NOMO-1 (cell line): ENCODE measurements at regions not wholly inside any gene's neighbourhood (a gene's known extent, or its start where the extent isn't known, plus 50 kb on each side); places are given as distances from the start of the nearest gene placed in this dataset.

Experiments
- DNase-seq, 2 experiments: peaks; one replicate each; lab custom pipeline; 2025; ENCODE audit not compliant: unreplicated experiment in 2 of 2; lab: John Stamatoyannopoulos, UW

DNA sequence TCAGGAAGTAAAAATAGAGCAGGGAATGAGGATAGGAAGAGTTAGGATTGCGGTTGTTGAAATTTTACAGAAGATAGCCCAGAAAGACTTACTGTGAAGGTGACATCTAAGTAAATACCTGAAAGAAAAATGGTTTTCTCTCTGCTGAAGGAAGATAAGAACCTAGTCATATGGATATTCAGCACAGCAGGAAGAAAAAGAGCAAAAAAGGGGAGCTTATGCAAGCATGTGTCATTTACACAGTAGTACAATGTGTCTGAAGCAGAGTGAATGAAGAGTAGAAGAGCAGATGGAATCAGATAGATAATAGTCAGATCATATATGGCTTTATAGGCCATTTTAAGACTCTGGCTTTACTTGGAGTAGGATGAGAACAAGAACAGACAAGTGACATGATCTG, 126.9 kb upstream of the TENT5D start:
- DNase-seq = no peak

DNA sequence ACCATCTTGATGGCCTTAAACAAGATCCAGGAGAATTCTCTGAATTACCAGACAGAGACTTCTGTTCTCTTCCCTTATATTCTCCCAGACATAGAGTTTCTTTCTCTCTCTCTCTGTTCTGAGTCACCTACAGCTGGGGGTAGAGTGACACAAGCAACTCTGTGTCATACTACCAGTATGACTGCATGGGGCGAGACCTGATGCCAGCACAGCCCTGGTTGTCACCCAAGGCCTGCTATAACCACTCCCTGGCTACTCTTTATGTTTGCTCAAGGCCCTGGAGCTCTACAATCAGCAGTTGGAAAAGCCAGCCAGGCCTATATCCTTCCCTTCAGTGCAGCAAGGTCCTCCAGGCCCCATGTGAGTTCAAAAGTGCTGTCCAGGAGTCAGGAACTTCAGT, 114.2 kb upstream of the TENT5D start:
- no peak for DNase-seq

DNA sequence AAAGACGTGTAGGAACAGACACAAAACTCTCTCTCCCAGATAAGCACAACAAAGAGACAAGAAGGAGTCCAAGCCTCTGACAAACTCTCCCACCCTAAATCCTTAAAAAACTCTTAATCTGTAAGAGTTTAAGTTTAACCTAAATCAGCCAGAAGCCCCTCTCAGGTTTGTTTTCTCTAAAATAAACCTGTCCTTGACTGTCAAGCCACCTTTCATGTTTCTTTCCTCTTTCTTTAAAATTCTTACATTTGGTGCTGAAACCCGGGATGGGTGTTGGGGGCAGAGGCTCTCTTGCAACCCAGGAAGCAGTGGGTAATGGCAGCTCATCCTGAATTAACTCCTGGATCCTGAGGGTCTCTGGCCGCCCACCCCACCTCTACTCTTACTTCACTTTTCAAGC, 107.8 kb upstream of the TENT5D start:
- DNase-seq = no peak

DNA sequence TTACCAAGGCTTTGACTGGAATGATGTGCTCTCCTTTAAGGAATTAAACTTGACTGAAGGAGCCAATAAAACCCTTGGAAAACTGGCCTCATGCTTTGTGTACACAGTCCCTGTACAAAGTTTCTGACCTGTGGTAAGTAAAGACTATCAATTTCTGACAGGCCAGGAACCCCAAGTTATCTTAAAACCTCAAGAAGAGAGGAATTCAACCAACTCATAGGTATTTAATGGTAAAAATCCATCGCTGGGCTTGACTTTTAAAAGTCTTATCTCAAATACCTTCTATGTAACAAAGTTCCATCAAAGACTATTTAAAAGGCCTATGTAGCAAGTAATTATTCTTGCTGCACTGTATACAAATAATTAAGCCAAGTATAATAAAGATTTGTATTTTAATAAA, 103.7 kb upstream of the TENT5D start:
- no peak for DNase-seq

DNA sequence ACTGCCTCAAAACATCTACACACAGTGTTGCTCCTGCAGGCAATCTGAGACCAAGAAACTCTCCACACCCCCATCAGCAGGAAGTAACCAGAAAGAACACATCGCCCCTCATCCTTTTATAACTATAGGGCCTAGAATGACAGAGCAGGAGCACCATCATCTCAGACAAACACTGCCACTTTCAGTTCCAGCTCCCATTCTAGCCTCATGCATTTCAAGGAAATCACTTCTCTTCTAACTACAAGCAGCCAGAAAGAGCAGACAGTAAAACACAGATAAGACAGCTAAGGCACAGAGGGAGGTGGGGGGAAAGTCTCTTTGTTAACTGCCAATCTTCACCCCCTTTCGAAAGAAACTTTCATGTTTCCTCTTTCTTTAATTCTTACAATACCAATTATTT, 102.6 kb upstream of the TENT5D start:
- no peak for DNase-seq

DNA sequence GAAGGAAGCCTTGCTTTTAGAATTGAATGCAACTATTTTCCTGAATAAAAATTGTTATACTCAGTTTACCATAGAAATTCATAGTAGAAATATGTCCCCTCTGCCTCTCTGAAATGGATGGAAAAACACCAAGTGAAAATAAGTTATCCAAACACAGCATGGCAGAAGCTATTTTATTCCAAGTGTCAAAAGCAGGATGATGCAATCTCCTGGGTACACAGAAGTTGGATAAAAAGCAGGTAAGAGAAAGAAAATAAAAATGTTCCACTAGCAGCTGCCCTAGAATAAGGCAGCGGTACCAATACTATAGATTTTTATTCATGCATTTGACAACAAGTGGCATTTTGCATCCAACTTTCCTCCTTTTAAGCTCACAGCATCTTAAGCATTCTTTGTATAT, 89.0 kb upstream of the TENT5D start:
- DNase-seq = no peak

DNA sequence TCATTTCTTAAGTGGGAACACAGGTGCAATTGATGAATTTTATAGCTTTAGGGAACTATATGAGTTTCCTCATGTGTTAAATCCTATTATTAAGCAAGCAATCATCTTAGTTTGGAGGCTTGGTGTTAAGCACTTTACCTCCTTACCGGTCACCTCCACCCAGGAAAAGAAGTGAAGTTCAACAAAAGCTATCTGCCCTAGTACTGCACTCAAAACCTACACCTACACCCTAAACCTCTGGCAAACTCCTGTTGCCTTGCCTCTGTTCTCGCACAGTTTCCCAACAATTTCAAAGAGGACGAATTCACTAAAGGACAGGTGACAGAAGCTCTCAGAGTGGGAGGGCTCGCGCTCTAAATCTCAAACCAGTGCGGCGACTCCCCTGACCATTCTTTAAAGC, 85.7 kb upstream of the TENT5D start:
- no peak for DNase-seq

DNA sequence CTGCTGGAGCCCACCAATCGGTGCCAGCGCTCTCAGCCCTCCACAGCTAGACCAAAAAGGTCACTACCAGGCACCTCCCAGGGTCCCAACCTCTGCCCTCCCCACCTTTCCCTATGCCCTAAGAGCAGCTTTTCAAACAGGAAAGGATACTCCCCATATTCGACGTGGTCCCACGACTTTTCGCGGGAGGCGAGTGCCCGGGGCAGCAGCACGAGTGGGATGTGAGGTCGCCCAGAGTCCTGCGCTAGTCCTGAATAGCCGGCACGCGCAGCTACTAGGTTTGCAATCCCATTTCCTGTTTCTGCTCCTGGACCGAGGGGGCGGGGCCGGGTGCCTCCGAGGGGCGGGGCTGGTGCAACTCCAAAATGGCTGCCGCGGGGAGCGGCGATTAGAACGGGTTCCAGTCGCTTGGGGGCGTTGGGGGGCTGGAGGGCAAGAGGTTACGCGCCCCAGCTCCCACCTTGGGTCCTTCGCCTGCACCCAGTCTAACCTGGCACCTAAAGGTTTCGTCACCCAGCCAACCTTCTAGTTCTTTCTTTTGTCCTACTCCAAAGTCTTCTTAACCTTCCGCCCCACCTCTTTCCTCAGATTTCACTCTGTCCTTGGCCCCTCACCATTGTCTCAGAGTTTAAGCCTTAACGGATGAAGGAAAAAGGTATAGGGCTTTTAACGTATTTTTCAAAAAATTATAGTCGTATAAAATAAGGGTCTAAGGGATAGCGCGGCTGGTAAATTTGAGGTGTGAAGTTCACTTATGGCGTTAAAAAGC, 85.0 kb upstream of the TENT5D start:
- no peak for DNase-seq

DNA sequence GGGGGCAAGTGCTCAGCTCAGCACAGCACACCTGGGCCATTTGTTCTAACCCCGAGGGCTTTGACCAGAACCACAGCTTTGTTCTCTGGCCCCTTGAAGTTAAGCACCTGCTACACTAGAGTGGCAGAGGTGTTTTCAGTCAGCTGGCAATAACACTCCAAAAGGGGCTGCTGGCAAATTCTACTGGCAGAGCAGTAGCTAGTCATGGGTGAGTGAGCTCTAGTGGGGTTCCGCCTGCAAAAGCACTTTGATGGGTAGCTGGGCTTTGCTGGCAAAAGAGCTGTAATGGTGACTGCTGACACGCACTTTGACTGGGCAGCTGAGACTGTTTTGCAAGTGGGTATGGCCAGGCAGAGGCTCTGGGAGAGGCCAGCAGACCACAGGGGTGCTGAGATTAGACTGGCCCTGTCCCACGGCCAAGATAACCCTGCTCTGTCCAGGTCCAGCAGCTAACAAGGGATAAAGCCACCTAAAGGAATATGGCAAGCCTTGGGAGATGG, 65.2 kb upstream of the TENT5D start:
- DNase-seq = no peak
